ENCODE measurements at regions not wholly inside any gene's neighbourhood (a gene's known extent, or its start where the extent isn't known, plus 50 kb on each side); places are given as distances from the start of the nearest gene placed in this dataset.

DNA sequence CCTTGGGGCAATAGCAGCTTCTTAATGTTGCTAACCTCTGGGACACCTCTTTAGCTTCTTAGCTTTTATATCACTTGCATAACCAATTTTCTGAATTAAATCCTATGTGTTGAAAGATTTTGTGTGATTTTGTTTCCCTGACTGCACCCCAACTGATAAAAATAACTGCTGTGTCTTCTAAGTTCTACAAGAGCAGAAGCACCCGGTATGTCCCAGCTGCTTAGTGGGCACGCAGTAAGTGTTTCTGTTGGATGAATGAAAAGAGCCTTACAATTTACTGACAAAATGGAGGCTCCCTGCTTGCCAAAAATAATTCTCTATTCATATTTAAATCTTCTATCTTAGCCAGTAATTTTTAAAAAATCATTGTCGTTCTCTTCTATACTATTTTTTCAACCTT lies 53.1 kb upstream of the GALNT5 start:
- no peak for DNase-seq (ENCODE audit: extremely low read depth, low read depth)
- TF ChIP-seq, protein P1, sequence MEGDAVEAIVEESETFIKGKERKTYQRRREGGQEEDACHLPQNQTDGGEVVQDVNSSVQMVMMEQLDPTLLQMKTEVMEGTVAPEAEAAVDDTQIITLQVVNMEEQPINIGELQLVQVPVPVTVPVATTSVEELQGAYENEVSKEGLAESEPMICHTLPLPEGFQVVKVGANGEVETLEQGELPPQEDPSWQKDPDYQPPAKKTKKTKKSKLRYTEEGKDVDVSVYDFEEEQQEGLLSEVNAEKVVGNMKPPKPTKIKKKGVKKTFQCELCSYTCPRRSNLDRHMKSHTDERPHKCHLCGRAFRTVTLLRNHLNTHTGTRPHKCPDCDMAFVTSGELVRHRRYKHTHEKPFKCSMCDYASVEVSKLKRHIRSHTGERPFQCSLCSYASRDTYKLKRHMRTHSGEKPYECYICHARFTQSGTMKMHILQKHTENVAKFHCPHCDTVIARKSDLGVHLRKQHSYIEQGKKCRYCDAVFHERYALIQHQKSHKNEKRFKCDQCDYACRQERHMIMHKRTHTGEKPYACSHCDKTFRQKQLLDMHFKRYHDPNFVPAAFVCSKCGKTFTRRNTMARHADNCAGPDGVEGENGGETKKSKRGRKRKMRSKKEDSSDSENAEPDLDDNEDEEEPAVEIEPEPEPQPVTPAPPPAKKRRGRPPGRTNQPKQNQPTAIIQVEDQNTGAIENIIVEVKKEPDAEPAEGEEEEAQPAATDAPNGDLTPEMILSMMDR (IDR thresholded peaks at IDR 0.05; ENCODE audit: low read depth, low read length) = no peak

DNA sequence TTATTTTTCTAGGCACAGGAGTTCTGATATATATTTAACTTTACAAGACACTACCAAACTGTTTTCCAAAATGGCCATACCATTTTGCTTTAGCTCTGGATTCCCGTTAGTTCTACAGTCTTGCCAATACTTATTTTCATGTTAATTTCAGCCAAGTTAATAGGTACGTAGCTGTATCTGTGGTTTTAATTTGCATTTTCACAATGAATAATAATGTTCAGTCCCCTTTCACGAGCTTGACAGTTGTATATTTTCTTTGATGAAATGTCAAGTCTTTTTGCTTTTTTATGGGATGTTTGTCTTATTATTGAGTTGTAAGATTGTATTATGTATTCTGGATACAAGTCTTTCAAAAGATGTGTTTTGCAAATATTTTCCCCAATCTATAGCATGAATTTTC lies 50.6 kb upstream of the GALNT5 start:
- DNase-seq (ENCODE audit: extremely low read depth, low read depth) = no peak
- TF ChIP-seq, protein P1 (IDR thresholded peaks at IDR 0.05; ENCODE audit: low read depth, low read length) = no peak

All from AG09319 (cell line).